MM.1S (cell line): ENCODE measurements at regions not wholly inside any gene's neighbourhood (a gene's known extent, or its start where the extent isn't known, plus 50 kb on each side); places are given as distances from the start of the nearest gene placed in this dataset.
A peak's percentile ranks its signal among the peaks of the same experiment; 100 is the strongest.

ENCODE experiments used
- DNase-seq: peaks from one replicate; pipeline ENCODE4 v3.0.0-alpha.2; 2015
- H2AFZ ChIP-seq: fragments of 300-600 bp; sonication (generic); 2 replicates; pipeline ENCODE4 v1.6.0; 2016; ENCODE audit warnings: antibody characterized with exemption, low read length
- H3F3A ChIP-seq: fragments of 300-600 bp; sonication (generic); 2 replicates; pipeline ENCODE4 v1.6.1; 2016; ENCODE audit warnings: mild to moderate bottlenecking, antibody characterized with exemption, low read length, moderate library complexity, mixed read lengths; ENCODE audit not compliant: insufficient read depth
- H3K27ac ChIP-seq: fragments of 300-600 bp; sonication (generic); 2 replicates; pipeline ENCODE4 v1.5.1; 2016; ENCODE audit warnings: mild to moderate bottlenecking, low read length
- H3K27me3 ChIP-seq: fragments of 300-600 bp; sonication (generic); replicated peaks from 2 replicates; pipeline ENCODE4 v1.6.0; 2016; ENCODE audit warnings: low read length; ENCODE audit not compliant: insufficient read depth
- H3K36me3 ChIP-seq: fragments of 300-600 bp; sonication (generic); replicated peaks from 2 replicates; pipeline ENCODE4 v1.6.1; 2016; ENCODE audit warnings: mild to moderate bottlenecking, low read length, mixed read lengths; ENCODE audit not compliant: insufficient read depth
- H3K4me1 ChIP-seq: fragments of 300-600 bp; sonication (generic); 2 replicates; pipeline ENCODE4 v1.6.1; 2016; ENCODE audit warnings: low read length, mixed read lengths
- H3K4me2 ChIP-seq: fragments of 300-600 bp; sonication (generic); 2 replicates; pipeline ENCODE4 v1.6.0; 2016; ENCODE audit warnings: low read depth, low read length
- H3K4me3 ChIP-seq: fragments of 300-600 bp; sonication (generic); 2 replicates; pipeline ENCODE4 v1.5.1; 2016; ENCODE audit warnings: low read length, mixed read lengths
- H3K79me2 ChIP-seq: fragments of 300-600 bp; sonication (generic); 2 replicates; pipeline ENCODE4 v1.6.1; 2016; ENCODE audit warnings: mixed run types, low read length, mixed read lengths
- H3K9ac ChIP-seq: fragments of 300-600 bp; sonication (generic); 2 replicates; pipeline ENCODE4 v1.6.1; 2016; ENCODE audit warnings: low read length, mixed read lengths
- H3K9me2 ChIP-seq: fragments of 300-600 bp; sonication (generic); replicated peaks from 2 replicates; pipeline ENCODE4 v1.6.1; 2016; ENCODE audit warnings: mild to moderate bottlenecking, low read length, mixed read lengths; ENCODE audit not compliant: insufficient read depth
- H3K9me3 ChIP-seq: fragments of 300-600 bp; sonication (generic); replicated peaks from 2 replicates; pipeline ENCODE4 v1.6.1; 2016; ENCODE audit warnings: mild to moderate bottlenecking, low read length, mixed read lengths; ENCODE audit not compliant: insufficient read depth
- H4K20me1 ChIP-seq: fragments of 300-600 bp; sonication (generic); 2 replicates; pipeline ENCODE4 v1.6.1; 2016; ENCODE audit warnings: mild to moderate bottlenecking, low read length, moderate library complexity, mixed read lengths; ENCODE audit not compliant: insufficient read depth
- EZH2 ChIP-seq: fragments of 300-600 bp; sonication (generic); optimal IDR thresholded peaks from 2 replicates; pipeline ENCODE3; 2017; ENCODE audit warnings: low read depth, mild to moderate bottlenecking, antibody characterized with exemption, low read length, mixed read lengths
- EZH2phosphoT487 ChIP-seq: fragments of 300-600 bp; sonication (generic); IDR thresholded peaks from 2 replicates; pipeline ENCODE4 v1.6.1; 2018; ENCODE audit warnings: antibody characterized with exemption, low read length
- TF ChIP-seq, protein P1 (sequence below): fragments of 300-600 bp; sonication (generic); IDR thresholded peaks from 2 replicates; pipeline ENCODE4 v1.5.1; 2016; ENCODE audit warnings: antibody characterized with exemption, low read length, mixed read lengths

DNA sequence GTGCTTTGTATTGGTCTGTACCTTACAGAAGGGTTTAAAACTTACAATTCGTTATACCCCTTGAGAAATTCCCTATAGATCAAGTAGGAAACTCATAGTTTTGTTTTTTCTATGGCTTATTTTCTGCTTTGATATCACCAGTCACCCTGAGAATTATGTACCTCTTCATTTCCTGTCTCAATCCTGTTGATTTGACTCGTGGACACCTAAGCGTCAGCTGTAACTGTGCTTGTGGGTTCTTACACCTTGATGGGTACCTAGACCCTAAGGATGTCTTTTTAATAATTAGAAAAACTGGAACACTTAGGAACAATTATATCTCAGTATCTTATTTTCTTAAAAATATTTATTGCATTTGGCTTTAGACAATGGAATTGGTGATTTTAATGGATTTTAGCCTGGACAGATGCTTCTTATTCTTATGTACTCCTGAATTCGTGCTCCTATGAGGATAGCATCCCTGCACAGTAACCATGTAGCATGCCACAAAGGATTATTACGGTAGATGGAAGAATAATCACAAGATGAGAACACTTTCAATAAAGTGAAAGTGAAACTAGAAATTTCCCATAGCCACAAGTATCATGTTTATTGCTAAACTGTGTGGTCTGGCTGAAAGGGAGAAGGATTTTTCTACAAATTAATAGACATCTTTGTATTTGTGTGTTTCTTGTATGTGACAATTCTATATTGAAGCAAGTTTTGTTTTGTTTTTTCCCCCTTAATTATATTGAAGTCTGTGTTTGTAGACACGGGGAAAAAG lies 1920.3 kb upstream of the WWC1 start:
- Histone ChIP-seq H3K4me2 (no peak overlapping the region), H3F3A (no peaks in the 10 kb centered on the region), H3K27ac (no peak overlapping the region), H3K79me2 (no peaks in the 10 kb centered on the region), H3K36me3 (no peaks in the 10 kb centered on the region), H3K9me2 (no peaks in the 10 kb centered on the region), H2AFZ (no peak overlapping the region), H3K9ac (no peak overlapping the region), H3K27me3 (no peaks in the 10 kb centered on the region), H3K4me1 (no peaks in the 10 kb centered on the region), H4K20me1 (no peaks in the 10 kb centered on the region), H3K4me3 (no peak overlapping the region), H3K9me3 (no peaks in the 10 kb centered on the region)
- TF ChIP-seq EZH2phosphoT487: no peak
- no peak for TF ChIP-seq EZH2
- TF ChIP-seq, protein P1, sequence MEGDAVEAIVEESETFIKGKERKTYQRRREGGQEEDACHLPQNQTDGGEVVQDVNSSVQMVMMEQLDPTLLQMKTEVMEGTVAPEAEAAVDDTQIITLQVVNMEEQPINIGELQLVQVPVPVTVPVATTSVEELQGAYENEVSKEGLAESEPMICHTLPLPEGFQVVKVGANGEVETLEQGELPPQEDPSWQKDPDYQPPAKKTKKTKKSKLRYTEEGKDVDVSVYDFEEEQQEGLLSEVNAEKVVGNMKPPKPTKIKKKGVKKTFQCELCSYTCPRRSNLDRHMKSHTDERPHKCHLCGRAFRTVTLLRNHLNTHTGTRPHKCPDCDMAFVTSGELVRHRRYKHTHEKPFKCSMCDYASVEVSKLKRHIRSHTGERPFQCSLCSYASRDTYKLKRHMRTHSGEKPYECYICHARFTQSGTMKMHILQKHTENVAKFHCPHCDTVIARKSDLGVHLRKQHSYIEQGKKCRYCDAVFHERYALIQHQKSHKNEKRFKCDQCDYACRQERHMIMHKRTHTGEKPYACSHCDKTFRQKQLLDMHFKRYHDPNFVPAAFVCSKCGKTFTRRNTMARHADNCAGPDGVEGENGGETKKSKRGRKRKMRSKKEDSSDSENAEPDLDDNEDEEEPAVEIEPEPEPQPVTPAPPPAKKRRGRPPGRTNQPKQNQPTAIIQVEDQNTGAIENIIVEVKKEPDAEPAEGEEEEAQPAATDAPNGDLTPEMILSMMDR: no peak
- peak; percentile 21 for DNase-seq

DNA sequence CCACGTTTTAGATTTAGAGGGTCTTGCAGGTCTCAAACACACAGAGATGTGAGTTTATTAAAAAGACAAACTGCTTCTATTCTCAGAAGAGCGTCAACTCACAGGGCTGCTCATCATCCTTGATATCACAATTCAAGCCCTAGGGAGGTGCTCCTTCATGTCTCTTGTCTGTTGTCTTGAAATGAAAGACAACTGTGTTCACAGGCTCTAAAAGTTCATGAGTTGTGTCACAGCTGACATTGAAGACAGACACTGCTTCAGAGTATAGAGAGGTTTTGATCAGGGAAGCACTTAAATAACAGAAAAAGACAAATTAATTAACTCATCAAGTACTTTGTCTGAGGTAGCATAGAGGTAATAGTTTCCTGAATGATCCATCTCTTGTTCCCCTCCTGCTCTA lies 1917.6 kb upstream of the WWC1 start:
- Histone ChIP-seq H3K9ac (no peak overlapping the region), H3K27me3 (no peaks in the 10 kb centered on the region), H3F3A (no peaks in the 10 kb centered on the region), H2AFZ (no peak overlapping the region), H3K79me2 (no peaks in the 10 kb centered on the region), H3K27ac (no peak overlapping the region), H3K4me2 (no peak overlapping the region), H4K20me1 (no peaks in the 10 kb centered on the region), H3K4me1 (no peaks in the 10 kb centered on the region), H3K9me3 (no peaks in the 10 kb centered on the region), H3K9me2 (no peaks in the 10 kb centered on the region), H3K4me3 (no peak overlapping the region), H3K36me3 (no peaks in the 10 kb centered on the region)
- no peak for DNase-seq
- TF ChIP-seq EZH2phosphoT487: no peak
- TF ChIP-seq, protein P1: no peak
- no peak for TF ChIP-seq EZH2

DNA sequence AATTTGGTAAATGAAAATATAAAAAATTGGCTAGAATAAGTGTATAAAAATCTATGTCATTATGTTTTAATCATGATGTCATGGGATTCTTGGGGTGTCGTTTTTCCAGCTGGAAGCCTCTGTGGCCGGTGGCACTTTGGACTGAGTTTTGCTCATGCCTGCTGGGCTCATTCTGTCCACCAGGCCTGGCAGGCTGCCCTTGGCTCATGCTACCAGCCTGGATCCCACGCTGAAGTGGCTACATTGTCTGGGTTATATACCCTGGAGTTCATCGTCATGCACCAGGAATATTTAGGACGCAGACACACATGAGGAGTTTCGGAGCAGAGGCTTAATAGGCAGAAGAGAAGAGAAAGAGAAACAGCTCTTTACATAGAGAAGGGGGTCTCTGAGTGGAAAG lies 1913.7 kb upstream of the WWC1 start:
- DNase-seq: no peak
- no peaks in the 10 kb centered on the region for H3F3A ChIP-seq
- TF ChIP-seq, protein P1: no peak
- TF ChIP-seq EZH2phosphoT487 (no peak), EZH2 (no peak)
- H3K9me3 ChIP-seq: no peaks in the 10 kb centered on the region
- no peaks in the 10 kb centered on the region for H3K79me2 ChIP-seq
- no peaks in the 10 kb centered on the region for H3K4me1 ChIP-seq
- H3K36me3 ChIP-seq: no peaks in the 10 kb centered on the region
- no peak overlapping the region for H3K9ac ChIP-seq
- H3K4me2 ChIP-seq: no peak overlapping the region
- no peaks in the 10 kb centered on the region for H3K9me2 ChIP-seq
- no peak overlapping the region for H2AFZ ChIP-seq
- no peaks in the 10 kb centered on the region for H3K27me3 ChIP-seq
- H3K27ac ChIP-seq: no peak overlapping the region
- no peaks in the 10 kb centered on the region for H4K20me1 ChIP-seq
- H3K4me3 ChIP-seq: no peak overlapping the region
